ENCODE measurements at regions not wholly inside any gene's neighbourhood (a gene's known extent, or its start where the extent isn't known, plus 50 kb on each side); places are given as distances from the start of the nearest gene placed in this dataset.

DNA sequence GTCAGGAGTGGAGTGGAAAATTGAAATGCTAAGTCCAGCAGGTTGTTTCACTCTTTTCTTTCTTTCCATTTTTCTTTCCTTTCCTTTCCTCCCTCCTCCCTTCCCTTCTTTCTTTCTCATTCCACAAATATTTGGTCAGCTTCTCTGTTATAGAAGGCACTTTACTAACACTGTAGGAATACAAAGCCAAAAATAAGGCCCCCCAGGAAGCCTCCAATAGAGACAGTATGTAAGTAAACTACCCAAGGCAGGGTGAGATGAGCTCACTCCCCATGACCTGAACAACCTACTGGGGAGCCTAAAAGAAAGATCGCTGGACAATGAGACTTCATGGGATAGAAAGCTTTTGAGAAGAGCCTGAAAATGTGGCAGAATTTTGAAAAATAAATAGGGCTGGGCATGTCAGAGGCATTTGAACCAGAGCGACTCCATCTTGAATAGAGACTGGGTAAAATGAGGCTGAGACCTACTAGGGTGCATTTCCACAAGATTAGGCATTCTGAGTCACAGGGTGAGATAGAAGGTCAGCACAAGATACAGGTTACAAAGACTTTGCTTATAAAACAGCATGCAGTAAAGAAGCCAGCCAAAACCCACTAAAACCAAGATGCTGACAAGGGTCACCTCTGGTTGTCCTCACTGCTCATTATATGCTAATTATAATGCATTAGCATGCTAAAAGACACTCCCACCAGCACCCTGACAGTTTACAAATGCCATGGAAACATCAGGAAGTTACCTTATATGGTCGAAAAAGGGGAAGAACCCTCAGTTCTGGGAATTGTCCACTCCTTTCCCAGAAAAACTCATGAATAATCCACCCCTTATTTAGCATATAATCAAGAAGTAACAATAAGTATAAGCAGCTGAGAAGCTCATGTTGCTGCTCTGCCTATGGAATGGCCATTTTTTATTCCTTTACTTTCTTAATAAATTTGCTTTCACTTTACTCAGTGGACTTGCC is 158.9 kb upstream of the EGFLAM start:
- DNase-seq = no peak

DNA sequence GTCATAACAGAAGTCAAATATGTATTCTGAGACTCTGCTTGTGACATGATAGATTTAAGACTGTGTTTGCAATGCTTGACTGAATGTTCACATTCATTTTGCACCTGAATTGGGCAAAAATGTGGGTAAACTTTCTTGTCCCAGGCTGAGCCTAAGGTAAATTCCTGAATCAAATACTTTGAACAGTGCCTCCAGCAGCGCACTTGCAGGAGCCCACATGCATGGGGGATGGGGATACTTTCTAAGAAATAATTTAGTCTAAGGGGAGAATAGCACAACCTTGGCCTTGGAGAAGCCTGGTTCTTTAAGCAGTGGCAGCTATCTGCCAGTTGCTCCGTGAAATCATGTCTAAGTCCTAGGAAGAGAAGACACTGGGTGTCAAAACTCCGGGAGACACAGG is 163.5 kb upstream of the EGFLAM start:
- no peak for DNase-seq

DNA sequence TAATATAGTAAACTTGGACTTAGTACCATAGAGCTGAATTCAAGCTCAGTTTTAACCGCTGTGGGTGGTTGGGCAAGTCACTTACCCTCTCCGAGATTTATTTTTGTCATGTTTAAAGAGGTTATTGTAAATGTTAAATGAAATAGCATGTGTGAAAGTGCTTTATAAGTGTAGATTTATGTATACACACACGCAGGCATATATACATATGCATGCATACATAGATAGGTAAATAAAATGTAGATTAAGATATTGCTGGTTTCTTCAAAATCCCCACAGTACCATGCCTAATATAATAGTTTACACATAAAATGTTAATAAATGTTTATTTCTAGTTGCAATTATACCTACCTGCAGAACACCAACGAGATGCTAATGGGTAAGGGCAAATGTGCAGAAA is 164.5 kb upstream of the EGFLAM start:
- no peak for DNase-seq

DNA sequence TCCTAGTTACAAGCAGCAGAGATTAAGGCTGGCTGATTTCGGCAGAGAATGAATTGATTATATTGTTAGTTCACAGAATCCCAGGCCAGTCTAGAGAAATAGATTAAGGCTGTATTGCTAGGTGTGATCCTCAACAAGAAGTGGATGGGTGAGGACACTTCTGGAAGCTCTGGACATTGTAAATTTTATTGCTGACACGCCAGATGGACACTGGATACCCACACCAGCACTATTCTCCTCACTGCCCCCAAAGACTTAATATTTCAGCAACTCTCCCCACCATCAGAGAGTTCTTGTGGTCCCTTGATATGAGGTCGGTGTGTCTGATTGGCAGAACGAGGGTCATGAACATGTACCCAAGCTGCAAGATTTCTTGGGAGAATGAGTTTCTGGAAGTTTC is 171.6 kb upstream of the EGFLAM start:
- DNase-seq = no peak

DNA sequence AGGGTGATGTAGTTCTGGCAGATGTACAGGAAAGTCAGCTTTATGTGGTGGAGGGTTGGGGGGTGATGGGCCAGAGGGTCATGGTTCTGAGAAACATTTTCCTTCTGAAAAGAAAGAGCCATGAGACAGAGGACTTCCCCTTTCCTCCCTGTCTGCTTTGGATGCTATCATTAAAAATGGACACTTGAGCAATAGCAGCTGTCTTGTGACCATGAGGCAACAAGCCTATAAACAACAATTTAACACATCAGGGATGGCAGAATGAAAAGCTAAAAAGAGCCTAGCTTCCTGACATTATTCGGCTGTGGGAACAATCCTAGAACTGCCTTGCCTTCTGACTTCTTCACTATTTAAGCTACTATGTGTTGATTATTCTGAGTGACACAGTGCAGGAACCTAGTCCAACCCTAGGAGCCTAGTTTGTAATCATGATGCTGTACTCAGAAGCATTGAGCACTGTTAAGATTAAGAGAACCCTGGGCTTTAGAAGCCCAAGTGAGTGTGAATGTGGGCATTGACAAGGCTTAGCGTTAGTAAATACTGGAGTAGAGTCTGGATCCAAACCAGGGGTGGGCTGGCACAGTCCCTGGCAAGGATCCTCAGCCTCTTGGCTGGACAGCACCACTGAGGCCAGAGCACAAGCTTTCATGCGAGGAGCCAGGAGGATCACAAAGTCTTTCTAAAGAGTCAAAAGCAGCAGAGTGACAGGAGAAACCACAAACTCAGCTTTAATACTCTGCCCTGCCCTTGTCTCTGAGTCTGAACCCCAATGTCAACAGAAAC is 178.5 kb upstream of the EGFLAM start:
- DNase-seq = no peak

DNA sequence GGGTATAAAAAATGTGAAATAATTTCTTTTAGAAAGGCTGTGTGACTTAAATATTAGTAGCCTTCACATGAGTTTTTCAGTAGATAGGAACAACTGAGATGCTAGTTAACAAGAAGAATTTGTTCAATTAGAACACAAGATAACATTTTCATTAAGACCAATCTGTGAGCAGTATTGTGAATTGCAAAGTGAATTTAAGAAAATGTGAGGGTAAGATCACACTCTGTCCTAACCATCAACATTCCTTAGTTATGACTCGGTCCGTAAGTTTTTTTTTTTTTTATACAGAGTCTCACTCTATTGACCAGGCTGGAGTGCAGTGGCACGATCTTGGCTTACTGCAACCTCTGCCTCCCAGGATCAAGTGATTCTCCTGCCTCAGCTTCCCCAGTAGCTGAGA is 180.2 kb upstream of the EGFLAM start:
- DNase-seq = no peak

DNA sequence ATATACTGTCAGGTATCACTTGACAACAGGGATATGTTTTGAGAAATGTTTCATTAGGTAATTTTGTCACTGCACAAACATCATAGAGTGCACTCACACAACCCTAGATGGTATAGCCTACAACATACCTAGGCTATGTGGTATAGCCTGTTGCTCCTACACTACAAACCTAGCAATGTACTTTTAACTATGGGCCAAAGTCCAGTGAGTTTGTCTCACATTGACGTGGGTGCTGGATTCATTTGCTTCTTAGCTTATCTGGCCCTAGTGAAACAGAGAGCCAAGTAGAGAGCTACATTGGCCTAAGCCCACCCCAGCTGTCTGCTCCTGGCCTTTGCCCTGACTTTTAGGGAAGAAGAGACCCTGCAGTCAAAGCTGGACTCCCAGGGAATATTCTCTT is 180.7 kb upstream of the EGFLAM start:
- no peak for DNase-seq

DNA sequence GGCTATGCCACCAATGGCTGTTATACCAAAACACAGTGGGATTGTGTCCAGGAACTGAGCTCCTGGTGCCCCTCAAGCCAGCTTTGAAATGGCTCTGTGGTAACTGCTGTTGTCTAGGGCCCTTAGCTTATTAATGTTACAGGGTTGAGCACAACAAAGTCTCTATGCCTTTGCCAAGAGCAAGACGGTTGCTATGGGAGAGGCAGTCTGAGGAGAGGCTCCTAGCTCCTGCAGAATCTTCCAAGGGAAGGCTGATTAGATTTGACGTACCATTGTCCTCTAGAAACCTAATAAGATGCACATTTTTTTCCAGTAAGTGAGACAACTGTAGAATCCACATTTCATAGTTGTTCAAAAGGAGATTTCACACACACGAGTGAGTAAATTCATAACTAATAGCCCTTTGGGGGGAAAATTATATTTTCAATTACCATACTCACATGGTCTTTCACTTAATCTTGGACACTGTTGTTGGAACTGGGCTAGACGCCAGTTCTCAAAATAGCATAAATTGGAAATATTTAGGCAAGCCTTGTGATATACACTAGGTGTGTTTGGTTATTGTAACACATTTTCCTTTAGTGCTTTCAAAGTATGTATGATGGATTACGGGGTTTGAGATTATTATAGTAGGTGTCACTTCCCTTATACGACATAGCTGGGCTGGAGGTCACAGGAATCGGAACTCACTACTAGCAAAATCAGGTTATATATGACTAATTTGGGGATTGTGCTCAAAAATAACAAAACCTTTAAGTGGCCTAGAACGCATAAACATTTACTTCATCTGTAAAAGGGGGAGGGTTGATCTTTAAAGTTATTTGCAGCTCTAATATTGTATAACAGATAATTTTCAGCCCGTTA is 186.3 kb upstream of the EGFLAM start:
- no peak for DNase-seq

DNA sequence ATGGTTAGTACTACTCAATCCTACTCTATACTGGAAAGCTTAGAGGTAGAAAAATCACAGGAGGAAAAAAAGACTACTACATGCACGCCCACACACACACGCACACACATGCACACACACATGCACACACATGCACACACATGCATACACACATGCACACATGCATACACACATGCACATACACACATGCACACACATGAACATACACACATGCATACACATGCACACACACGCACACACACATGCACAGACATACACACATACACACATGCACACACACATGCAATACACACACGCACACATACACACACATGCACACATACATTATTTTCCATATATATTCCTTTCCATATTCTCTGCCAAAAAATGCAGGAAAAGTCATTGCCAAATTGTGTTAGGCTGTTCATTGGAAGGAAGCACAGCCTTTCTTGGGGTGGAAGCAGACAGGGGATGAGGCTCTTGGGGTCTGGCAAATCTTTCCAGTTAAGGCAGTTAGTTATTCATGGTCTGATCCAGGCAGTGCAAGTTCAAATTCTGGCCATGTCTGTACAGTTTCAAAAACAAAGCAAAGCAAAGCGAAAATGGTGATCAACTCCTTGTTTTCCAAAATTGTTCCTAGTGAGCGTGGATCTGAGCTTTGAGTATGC is 187.9 kb upstream of the EGFLAM start:
- no peak for DNase-seq

DNA sequence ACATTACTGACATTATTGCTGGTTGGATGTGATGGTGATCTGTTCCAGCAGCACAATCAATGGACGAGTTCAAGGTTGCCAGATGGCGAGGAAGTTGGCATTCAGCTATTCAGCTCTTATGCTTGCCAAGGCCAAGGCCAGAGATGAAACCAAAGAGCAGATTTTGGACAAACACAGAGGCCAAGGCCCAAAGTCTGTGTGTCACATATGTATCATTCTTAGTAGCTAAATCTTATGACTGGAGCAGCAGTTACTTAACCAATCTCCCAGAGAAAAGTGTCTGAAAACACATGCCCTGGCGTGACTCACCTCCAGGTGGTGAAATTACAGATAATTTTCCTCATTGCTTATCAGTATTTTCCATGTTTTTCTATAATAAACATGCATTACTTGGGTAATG is 189.0 kb upstream of the EGFLAM start:
- no peak for DNase-seq

DNA sequence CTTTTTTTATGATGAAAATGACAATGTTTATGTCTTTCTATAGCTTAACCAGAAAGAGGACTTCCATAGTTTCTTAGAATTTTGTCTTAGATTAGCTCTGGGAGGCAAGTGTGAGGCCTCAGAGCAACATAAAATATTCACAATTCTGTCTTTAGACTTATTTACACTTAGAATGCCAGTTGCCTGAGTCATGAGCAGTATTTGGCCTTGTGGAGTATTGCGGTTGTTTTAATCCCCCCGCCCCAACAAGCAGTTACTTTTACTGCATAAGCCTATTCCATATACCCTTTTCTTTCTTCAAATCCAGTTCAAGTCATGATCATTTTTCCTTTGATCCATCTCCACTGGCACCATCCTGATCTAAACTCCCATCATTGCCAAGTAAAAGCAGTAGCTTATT is 198.0 kb upstream of the EGFLAM start:
- no peak for DNase-seq

DNA sequence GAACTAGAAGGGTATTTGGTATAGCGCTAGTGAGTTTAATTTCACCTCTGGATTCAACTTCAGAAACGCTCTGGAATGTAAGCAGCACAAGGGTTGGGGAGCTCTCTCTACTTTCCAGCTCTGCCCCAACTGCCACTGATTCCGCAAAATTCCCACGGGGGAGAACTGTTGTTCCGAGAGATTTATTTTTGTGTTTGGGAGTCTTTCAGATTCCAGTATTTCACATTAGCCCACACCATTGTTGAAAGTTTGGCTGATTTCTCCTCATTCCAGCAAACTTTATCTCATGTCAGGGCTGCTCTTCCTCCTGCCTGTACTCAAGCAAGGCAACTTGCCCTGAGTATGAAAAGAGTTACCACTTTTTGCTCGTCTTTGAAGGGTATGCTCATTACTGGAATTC is 198.5 kb upstream of the EGFLAM start:
- DNase-seq = no peak

DNA sequence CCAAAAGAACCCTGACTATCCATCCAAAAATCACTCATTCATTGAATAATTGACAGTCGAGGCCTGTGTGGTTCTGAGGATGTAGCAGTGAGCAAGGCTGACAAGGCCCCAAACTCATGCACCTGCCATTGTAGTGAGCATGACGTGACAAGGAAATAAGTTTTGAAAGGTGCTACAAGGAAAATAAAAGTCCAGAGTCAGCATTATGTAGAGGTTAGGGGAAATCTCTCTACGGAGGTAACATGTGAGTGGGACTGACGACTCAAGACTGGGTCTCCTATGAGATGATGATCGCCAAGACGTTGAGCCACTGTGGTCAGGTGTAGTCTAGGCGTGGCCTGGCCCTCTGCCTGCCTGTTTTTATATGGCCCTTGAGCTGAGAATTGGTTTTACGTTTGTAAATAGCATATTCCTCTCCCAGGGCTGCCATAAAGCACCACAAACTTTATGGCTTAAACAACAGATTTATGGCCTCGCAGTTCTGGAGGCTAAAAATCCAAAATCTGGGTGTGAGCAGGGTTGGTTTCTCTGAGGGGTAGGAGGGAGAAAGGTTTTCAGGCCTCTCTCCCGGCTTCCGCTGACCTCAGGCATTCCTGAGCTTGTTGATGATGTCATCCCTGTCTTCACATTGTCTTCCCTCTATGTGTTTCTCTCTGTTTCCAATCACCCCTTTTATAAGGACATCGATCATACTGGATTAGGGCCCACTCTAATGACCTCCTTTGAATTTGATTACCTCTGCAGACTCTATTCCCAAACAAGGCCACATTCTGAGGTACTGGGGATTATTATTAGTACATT is 206.4 kb upstream of the EGFLAM start:
- no peak for DNase-seq

DNA sequence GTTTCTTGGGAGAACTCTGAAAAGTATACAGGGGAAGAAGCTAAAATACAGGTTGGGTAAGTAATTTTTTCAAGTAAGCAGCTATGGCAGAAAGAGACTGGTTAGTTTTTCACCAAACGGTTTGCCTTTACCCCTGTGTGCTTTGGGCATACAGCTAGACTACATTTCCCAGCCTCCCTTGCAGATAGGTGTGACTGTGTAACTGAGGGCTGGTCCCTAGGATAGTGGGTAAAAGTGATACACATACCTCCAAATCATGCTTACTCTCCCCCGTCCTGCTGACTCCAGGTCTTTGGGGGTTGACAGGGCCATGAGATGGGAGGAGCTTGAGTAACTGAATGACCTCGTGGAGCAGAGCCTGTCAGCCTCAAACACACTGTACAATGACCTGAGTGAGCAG is 208.6 kb upstream of the GDNF start:
- DNase-seq = no peak

DNA sequence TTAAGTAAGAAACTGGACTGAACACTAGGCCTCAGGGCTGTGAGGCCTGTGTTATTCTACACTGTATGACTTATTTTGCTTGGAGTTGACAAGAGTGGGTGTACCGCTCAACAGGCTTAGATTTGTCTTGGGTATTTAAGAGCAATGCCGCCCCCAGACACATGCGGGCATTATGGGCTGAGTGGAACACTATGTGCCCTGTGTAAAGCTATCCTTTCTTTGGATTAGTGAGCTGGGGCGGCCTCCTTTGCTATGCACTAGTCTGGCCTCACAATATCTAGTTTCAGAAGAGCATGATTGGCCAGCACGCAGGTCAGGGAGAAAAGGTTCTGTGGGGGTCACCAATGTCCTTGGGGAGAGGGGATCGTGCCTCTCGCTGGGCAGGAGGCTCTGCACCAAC is 206.3 kb upstream of the GDNF start:
- DNase-seq = no peak

DNA sequence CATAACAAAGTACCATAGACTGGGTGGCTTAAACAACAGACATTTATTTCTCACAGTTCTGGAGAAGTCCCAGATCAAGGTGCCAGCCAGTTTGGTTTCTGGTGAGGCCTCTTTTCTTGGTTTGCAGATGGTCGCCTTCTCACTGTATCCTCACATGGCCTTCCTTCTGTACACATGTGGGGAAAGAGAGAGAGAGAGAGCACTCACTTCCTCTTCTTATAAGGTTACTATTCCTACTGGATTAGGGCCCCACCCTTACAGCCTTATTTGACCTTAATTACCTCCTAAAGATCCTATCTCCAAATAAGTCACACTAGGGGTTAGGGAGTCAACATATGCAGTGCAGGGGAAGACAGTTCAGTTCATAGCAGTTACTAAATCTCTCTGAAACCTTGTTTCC is 205.6 kb upstream of the GDNF start:
- DNase-seq = no peak

DNA sequence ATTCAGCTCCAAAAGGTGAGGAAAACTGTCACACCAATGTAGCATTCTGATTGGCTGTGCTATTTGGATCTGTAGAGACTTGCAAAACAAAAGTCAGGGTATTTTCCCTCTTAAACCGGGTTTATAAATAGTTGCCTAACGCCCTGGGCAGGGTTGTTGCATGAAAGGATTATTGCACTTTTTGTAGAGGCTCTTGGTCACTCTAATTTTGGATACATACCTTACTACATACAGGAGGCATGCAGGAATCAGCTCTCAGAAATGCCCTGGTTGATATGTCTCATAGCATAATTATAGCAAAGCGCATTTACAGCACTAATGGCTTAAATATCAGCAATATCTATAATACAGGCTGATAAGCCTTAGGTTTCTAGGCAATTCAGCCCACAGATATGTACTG is 200.0 kb upstream of the GDNF start:
- no peak for DNase-seq

DNA sequence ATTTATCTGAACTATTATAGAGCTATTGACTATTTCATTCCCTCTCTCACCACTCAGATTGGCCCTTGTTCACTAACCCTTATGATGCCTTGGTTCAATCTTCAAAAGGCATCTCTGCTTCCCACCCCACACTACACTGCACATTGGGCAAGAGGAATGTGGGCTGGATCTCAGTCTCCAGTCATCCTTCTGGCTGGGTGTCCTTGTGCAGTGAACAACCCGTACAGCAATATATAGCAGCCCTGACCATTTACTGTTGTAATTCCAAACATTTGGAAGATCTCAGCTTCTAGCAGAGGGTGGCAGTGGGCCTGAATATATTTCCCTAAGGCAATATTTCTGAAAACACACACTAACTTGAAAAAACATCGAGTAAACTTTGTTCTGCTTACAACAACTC is 199.2 kb upstream of the GDNF start:
- DNase-seq = no peak

DNA sequence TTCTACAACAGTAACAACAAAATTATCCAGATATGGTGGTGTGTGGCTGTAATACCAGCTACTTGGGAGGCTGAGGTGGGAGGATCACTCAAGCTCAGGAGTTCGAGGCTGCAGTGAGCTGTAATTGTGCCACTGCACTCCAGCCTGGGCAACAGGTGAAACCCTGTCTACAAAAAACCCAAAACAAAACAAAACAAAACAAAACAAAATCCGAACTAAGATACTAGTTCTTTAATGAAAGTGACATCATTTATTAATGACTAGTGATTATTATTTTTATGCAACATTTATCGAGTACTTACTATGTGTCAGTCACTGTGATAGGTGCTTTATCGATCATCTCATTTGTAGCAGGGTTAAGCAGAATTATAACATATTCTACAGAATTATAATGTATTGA is 196.9 kb upstream of the GDNF start:
- DNase-seq = no peak

DNA sequence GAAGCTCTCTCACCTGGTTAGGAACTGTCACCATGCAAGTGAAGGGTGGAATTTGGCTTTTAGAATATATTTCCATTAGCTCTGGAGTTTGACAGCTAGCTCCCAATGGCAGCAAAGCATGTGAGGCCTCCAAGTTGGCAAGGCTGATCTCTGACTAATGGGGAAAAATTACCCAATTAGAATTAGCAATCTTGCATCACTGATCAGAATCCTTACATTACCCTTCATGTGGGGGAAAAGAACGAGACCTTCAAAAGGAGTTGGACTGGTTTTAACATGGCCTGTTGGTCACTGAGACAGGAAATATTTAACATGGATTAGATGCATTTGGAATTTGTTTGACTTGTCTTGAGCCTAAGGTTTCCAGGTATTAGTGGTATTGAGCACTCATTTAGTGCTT is 192.3 kb upstream of the GDNF start:
- no peak for DNase-seq

DNA sequence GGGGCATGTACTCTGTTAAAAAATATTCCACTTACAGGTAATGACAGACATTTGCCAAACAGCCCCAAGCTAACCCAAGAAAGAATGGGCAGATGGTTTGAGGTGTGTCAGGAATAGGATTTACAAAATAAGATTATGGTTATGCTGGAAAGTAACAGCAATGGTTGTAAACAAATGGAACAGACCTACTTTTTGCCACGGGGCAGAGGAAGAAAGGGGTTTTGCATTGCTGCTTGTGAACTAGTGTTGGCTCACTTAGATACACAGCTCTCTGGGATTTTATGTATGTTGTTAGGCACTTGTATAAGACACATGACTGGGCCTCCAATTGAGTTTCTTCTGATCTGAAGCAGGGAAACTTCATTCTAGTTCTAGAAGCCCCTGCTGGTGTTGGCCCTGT is 191.5 kb upstream of the GDNF start:
- DNase-seq = no peak

Measured in amniotic stem cell (primary cell).